Activated CD4-positive, alpha-beta T cell treated with anti-CD3 and anti-CD28 coated beads, Interleukin-2, amount 10 ng/mL, durations not matched to agents 24 days and 14 days (primary cell): ENCODE measurements at regions not wholly inside any gene's neighbourhood (a gene's known extent, or its start where the extent isn't known, plus 50 kb on each side); places are given as distances from the start of the nearest gene placed in this dataset.

ENCODE experiments used
- DNase-seq: peaks from one replicate; pipeline ENCODE4 v3.0.0; 2022
- H3K27ac Mint-ChIP-seq: one replicate; pipeline ENCODE4 v1.8.0; 2022; ENCODE audit warnings: mild to moderate bottlenecking, mixed read lengths
- H3K27me3 Mint-ChIP-seq: one replicate; pipeline ENCODE4 v1.8.0; 2022; ENCODE audit warnings: mixed read lengths
- H3K36me3 Mint-ChIP-seq: one replicate; pipeline ENCODE4 v1.8.0; 2022; ENCODE audit warnings: low read depth, mild to moderate bottlenecking, mixed read lengths
- H3K4me1 Mint-ChIP-seq: one replicate; pipeline ENCODE4 v1.8.0; 2021; ENCODE audit warnings: mixed read lengths
- H3K4me3 Mint-ChIP-seq: one replicate; pipeline ENCODE4 v1.8.0; 2022; ENCODE audit warnings: mild to moderate bottlenecking, moderate library complexity, mixed read lengths
- H3K9me3 Mint-ChIP-seq: one replicate; pipeline ENCODE4 v1.8.0; 2021; ENCODE audit warnings: mixed read lengths
- intact Hi-C: fragments of 100-400 bp; cut with micrococcal nuclease; formaldehyde crosslinking; loops from one replicate; pipeline ENCODE4 v1.15.1; 2023

DNA sequence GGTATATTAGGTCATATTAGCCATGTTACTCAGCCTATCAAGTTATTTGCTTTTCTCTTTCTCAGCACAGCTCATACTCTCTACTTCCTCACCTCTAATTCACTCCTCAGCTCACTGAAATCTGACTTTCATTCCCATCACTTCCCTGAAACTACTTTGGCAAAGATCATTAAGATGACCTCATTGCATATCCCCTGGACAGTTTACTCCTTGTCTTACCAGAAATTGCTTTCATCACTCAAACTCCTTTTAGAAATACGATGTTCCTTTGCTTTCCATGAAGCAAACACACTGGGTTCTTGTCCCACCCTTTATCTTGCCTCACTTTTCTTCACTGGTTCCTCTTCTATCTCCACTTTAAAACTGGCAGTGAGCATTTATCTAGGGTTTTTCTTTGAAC lies 354.4 kb downstream of the TUSC7 start:
- DNase-seq = no peak
- intact Hi-C loops = no loop called here
- no peaks in the 10 kb centered on the region for H3K4me1 Mint-ChIP-seq
- H3K36me3 Mint-ChIP-seq = no peaks in the 10 kb centered on the region
- no peaks in the 10 kb centered on the region for H3K9me3 Mint-ChIP-seq
- H3K27me3 Mint-ChIP-seq = no peaks in the 10 kb centered on the region
- H3K27ac Mint-ChIP-seq = no peak overlapping the region
- H3K4me3 Mint-ChIP-seq = no peak overlapping the region

DNA sequence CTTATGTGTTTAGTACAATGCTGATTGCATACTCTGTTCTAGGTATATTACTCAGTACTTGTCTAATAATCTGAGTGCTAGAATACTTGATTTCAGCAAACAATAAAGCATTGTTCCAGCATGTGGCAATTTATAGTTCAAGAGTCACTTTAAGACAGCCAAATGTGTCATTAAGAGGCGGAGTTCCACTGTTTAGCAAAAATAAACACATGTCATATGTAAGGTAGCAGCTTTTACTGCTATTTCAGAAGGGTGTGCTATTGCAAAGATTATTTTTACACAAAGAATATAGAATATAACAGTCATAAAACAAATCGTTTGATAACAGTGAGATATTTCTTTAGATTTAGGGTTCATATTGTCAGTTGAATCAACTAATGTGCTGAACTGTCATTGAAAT lies 358.7 kb downstream of the TUSC7 start:
- no peaks in the 10 kb centered on the region for H3K27me3 Mint-ChIP-seq
- H3K9me3 Mint-ChIP-seq = no peaks in the 10 kb centered on the region
- no peak overlapping the region for H3K27ac Mint-ChIP-seq
- DNase-seq = no peak
- H3K4me1 Mint-ChIP-seq = no peaks in the 10 kb centered on the region
- H3K4me3 Mint-ChIP-seq = no peak overlapping the region
- no peaks in the 10 kb centered on the region for H3K36me3 Mint-ChIP-seq
- intact Hi-C loops = no loop called here

GRCh38 chr3:117074826-117075225 lies 365.2 kb downstream of the TUSC7 start:
- Mint-ChIP-seq H3K27me3 (no peaks in the 10 kb centered on the region), H3K27ac (no peak overlapping the region), H3K9me3 (no peaks in the 10 kb centered on the region), H3K36me3 (no peaks in the 10 kb centered on the region), H3K4me1 (no peaks in the 10 kb centered on the region), H3K4me3 (no peak overlapping the region)
- intact Hi-C loops = no loop called here
- DNase-seq = no peak

DNA sequence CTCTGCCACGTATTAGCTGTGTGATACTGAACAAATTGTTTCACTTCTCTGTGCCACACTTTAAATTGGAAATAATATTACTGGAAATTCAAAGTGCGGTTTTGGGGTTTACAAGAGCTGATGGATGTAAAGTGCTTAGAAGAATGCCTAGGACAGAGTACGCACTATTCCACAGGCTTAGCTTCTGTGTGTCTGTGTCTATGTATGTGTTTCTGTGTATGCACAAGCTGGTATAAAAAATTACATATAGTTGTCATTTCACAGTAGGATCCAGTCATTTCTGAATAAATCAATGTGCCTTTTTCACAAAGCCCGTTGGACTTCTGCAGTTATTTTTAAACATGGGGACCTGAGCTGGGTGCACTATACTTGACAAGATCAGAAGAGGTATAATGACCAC lies 370.4 kb downstream of the TUSC7 start:
- DNase-seq = no peak
- no peak overlapping the region for H3K27ac Mint-ChIP-seq
- H3K4me3 Mint-ChIP-seq = no peak overlapping the region
- no peaks in the 10 kb centered on the region for H3K27me3 Mint-ChIP-seq
- H3K4me1 Mint-ChIP-seq = no peaks in the 10 kb centered on the region
- H3K36me3 Mint-ChIP-seq = no peaks in the 10 kb centered on the region
- intact Hi-C loops = no loop called here
- no peaks in the 10 kb centered on the region for H3K9me3 Mint-ChIP-seq

GRCh38 chr3:117080872-117081271 lies 371.3 kb downstream of the TUSC7 start:
- DNase-seq = no peak
- intact Hi-C loops = no loop called here
- H3K27me3 Mint-ChIP-seq = no peaks in the 10 kb centered on the region
- no peak overlapping the region for H3K27ac Mint-ChIP-seq
- H3K4me1 Mint-ChIP-seq = no peaks in the 10 kb centered on the region
- no peaks in the 10 kb centered on the region for H3K9me3 Mint-ChIP-seq
- no peaks in the 10 kb centered on the region for H3K36me3 Mint-ChIP-seq
- no peak overlapping the region for H3K4me3 Mint-ChIP-seq

DNA sequence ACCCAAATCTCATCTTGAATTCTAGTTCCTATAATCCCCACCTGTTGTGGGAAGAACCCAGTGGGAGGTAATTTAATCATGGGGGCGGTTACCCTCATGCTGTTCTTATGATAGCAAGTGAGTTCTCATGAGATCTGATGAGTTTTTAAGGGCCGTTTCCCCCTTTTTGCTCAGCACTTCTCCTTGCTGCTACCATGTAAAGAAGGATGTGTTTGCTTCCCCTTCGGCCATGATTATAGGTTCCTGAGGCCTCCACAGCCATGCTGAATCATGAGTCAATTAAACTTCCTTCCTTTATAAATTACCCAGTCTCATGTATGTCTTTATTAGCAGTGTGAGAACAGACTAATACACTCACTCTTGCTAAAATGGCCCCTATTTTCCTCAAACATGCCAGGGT lies 374.7 kb downstream of the TUSC7 start:
- intact Hi-C loops = no loop called here
- DNase-seq = no peak
- H3K36me3 Mint-ChIP-seq = no peaks in the 10 kb centered on the region
- no peaks in the 10 kb centered on the region for H3K27me3 Mint-ChIP-seq
- no peaks in the 10 kb centered on the region for H3K4me1 Mint-ChIP-seq
- H3K27ac Mint-ChIP-seq = no peak overlapping the region
- H3K4me3 Mint-ChIP-seq = no peak overlapping the region
- no peaks in the 10 kb centered on the region for H3K9me3 Mint-ChIP-seq

DNA sequence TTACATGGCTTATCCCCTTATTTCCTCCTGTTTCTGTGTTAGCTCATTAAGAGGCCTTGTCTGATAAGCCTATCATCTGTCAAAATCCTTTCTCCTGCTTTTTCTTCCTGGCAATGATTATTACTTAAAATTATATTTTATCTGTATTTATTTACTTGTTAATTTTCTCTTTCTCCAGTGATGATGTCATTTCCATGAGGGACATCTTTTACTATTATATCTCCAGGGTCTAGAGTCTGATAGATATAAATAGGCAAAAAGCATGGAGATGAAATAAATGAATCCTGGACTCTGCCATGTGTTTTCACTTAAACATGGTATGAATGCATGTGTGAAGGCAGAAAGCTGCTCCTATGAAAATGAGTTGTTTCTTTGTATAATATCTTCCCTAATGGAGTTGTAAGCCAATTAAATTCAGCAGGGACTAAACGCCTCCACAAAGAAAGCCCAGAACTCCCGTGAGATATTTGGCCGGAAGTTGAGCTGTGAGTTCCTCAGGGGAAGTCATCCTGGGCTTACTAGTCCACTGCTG lies 375.2 kb downstream of the TUSC7 start:
- H3K9me3 Mint-ChIP-seq = no peaks in the 10 kb centered on the region
- H3K4me1 Mint-ChIP-seq = no peaks in the 10 kb centered on the region
- no peak overlapping the region for H3K4me3 Mint-ChIP-seq
- intact Hi-C loops = no loop called here
- no peak for DNase-seq
- no peaks in the 10 kb centered on the region for H3K36me3 Mint-ChIP-seq
- no peak overlapping the region for H3K27ac Mint-ChIP-seq
- H3K27me3 Mint-ChIP-seq = no peaks in the 10 kb centered on the region

GRCh38 chr3:117091676-117092075 lies 382.1 kb downstream of the TUSC7 start:
- Mint-ChIP-seq H3K36me3 (no peaks in the 10 kb centered on the region), H3K4me1 (no peaks in the 10 kb centered on the region), H3K27ac (no peak overlapping the region), H3K9me3 (no peaks in the 10 kb centered on the region), H3K27me3 (no peaks in the 10 kb centered on the region), H3K4me3 (no peak overlapping the region)
- no peak for DNase-seq
- intact Hi-C loops = no loop called here

DNA sequence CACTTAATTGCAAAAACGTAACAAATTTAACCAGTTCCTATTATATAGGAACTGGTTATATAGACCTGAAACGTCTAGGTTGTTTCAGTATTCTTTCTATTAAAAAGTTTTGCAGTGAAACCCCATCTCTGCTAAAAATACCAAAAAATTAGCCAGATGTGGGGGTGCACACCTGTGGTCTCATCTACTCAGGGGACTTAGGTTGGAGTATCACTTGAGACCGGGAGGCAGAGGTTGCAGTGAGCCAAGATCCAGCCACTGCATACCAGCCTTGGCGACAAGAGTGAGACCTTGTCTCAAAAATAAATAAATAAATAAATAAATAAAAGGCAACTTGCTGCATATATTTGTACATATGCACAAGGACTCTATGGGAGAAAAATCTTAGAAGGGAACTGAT lies 387.0 kb downstream of the TUSC7 start:
- Mint-ChIP-seq H3K4me3 (no peak overlapping the region), H3K27me3 (no peaks in the 10 kb centered on the region), H3K36me3 (no peaks in the 10 kb centered on the region), H3K9me3 (no peaks in the 10 kb centered on the region), H3K27ac (no peak overlapping the region), H3K4me1 (no peaks in the 10 kb centered on the region)
- DNase-seq = no peak
- intact Hi-C loops = no loop called here

GRCh38 chr3:117097351-117097750 lies 387.8 kb downstream of the TUSC7 start:
- Mint-ChIP-seq H3K4me3 (no peak overlapping the region), H3K36me3 (no peaks in the 10 kb centered on the region), H3K27me3 (no peaks in the 10 kb centered on the region), H3K9me3 (no peaks in the 10 kb centered on the region), H3K4me1 (no peaks in the 10 kb centered on the region), H3K27ac (no peak overlapping the region)
- intact Hi-C loops = no loop called here
- DNase-seq = no peak

DNA sequence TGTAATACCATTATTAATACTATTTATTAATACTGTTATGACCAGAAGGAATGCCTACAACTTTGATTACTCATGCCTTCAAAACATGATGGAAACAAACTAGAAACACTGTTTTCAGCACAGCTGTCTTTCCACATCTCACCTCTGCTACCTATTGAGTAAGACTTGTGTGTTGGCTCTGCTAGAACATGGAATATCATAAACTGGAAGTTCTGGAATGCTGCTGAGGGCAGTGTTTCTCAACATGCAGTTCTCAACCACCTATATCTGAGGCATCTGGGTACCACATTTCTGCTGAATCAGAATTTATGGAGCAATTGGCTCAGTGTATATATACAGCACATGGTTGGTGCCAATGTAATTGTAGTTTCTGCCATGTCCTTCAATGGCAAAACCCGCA lies 392.1 kb downstream of the TUSC7 start:
- DNase-seq = no peak
- H3K4me3 Mint-ChIP-seq = no peak overlapping the region
- no peaks in the 10 kb centered on the region for H3K36me3 Mint-ChIP-seq
- no peaks in the 10 kb centered on the region for H3K4me1 Mint-ChIP-seq
- no peak overlapping the region for H3K27ac Mint-ChIP-seq
- no peaks in the 10 kb centered on the region for H3K9me3 Mint-ChIP-seq
- intact Hi-C loops = no loop called here
- H3K27me3 Mint-ChIP-seq = no peaks in the 10 kb centered on the region

DNA sequence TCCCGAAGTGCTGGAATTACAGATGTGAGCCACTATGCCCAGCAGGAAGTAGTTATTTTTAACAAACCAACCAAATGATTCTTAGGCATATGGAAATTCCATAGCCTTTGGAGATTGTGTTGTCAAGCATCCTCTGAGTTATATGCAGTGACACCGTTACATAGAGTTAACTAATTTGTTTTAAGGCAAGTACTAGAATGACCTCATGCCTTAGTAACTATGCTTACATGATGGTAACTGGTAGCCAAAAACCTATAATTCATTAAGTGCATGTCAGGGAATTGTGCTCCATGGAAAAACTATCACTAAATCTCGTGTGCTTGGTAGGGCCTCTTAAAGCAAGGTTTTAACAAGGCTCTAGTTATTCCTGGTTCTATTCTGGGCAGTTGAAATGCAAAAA lies 392.8 kb downstream of the TUSC7 start:
- DNase-seq = no peak
- Mint-ChIP-seq H3K4me3 (no peak overlapping the region), H3K36me3 (no peaks in the 10 kb centered on the region), H3K9me3 (no peaks in the 10 kb centered on the region), H3K4me1 (no peaks in the 10 kb centered on the region), H3K27me3 (no peaks in the 10 kb centered on the region), H3K27ac (no peak overlapping the region)
- intact Hi-C loops = no loop called here

GRCh38 chr3:117103675-117104074 lies 394.1 kb downstream of the TUSC7 start:
- intact Hi-C loops = no loop called here
- no peaks in the 10 kb centered on the region for H3K4me1 Mint-ChIP-seq
- peaks cover 3% of the 10 kb centered on the region for H3K9me3 Mint-ChIP-seq
- H3K4me3 Mint-ChIP-seq = no peak overlapping the region
- no peak for DNase-seq
- H3K27ac Mint-ChIP-seq = no peak overlapping the region
- no peaks in the 10 kb centered on the region for H3K27me3 Mint-ChIP-seq
- no peaks in the 10 kb centered on the region for H3K36me3 Mint-ChIP-seq

- Mint-ChIP-seq H3K27me3 (no peaks in the 10 kb centered on the region), H3K4me1 (no peaks in the 10 kb centered on the region)
Measured at GRCh38 chr3:117104381-117104780, 394.8 kb downstream of the TUSC7 start.

GRCh38 chr3:117104792-117105191 lies 395.2 kb downstream of the TUSC7 start:
- Mint-ChIP-seq H3K4me1 (no peaks in the 10 kb centered on the region), H3K36me3 (no peaks in the 10 kb centered on the region), H3K4me3 (no peak overlapping the region), H3K27me3 (no peaks in the 10 kb centered on the region), H3K27ac (no peak overlapping the region), H3K9me3 (peaks cover 3% of the 10 kb centered on the region)
- no peak for DNase-seq
- intact Hi-C loops = no loop called here

More at GRCh38 chr3:117104381-117104780, 394.8 kb downstream of the TUSC7 start:
- Mint-ChIP-seq H3K36me3 (no peaks in the 10 kb centered on the region), H3K4me3 (no peak overlapping the region), H3K27ac (no peak overlapping the region), H3K9me3 (peaks cover 3% of the 10 kb centered on the region)
- DNase-seq = no peak
- intact Hi-C loops = no loop called here
